Effector CD4-positive, alpha-beta T cell (primary cell): ENCODE measurements at regions not wholly inside any gene's neighbourhood (a gene's known extent, or its start where the extent isn't known, plus 50 kb on each side); places are given as distances from the start of the nearest gene placed in this dataset.

ENCODE experiments used
- DNase-seq: peaks from one replicate; pipeline ENCODE4 v3.0.0-alpha.2; 2020

DNA sequence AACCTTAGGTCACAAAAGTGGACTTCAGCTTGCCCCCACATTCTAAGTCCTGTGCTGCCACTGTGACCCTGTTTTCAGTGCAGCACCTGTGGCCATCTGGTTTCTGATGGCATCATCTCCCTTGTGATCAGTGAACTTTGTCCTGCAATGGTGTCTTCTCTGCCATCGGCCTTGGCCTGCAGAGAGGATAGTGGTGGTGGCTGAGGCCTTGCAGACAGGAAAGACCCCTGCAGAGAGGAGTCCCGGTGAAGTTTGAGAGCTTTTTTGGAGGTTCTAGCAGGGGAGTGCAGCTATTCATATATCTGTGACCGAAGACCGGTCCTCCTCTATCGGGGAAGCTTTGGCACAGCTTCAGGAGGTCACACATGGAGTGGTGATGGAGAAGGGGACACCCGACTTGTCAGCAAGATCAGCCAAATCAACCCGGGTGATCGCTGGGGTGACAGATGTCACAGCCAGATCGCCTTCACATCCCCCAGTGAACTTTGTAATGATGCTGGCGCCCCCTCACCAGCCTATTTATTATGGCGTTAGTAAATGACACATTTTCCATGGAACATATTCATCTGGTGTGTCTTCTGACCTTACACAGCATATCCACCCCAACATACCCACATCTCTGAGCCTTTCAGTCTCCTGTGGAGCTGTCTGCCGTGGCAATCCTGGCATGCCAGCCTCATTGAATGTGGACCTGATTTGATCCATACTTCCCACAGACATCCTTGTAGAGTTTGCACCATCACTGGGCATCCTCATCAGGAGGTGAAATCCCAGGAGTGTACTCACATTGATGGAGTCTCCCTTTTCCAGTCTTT is 136.1 kb downstream of the PAPOLA start:
- DNase-seq, result no peak

DNA sequence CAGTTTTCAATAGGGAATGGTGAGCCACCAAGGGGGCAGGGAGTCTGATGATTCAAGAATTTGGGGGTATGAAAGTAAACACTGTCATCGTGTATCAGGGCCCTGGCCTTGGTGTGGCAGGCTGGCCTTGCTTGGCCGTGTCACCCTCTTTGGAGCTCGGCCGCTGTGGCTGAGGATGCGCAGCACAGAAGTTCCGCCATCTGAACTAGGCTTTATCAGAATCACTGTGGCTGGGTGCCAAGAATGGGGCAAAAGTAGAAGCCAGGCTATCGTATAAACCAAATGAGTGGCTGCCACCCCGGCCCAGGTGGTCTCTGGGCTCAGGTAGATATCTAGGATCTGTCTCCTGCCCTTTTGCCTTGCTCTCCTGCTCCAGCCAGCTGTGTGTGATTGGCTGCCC is 137.4 kb downstream of the PAPOLA start:
- DNase-seq, result no peak

DNA sequence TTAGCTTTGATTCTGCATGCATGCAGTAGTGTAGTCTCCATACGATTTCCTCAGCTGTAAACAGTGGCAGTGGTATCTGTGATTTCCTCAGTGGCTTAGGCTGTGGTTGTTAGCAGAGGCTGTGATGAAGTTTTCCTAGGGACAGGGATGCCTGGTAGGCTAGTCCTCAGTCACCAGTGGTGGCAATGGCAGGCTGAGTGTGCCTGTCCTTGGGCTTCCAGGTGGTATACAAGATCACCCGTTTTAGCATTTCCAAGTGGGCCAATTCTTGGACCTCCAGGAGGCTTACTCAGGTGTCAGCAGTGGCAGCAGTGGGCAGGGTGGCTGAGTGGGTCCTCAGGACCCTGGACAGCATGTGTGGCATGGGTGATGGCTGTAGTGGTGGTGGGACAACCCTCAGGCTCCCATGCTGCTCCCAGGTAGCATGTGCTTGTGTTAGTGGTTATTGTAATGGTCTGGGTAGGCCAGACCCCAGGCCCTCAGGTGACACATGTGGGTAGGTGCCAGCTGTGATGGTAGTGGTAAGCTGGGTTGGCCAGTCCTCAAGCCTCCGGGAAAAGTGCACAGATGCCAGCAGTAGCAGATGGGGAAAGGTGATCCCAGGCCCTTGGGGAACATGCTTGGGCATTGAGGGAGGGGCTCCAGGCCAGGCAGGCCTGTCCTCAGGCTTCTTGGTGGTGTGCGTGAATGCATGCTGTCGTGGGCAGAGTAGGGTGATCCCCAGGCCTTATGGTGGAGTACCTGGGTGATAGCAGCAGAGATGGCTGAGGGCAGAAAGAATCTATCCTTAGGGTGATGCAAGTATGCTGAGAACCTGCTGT is 146.5 kb downstream of the PAPOLA start:
- no peak for DNase-seq

DNA sequence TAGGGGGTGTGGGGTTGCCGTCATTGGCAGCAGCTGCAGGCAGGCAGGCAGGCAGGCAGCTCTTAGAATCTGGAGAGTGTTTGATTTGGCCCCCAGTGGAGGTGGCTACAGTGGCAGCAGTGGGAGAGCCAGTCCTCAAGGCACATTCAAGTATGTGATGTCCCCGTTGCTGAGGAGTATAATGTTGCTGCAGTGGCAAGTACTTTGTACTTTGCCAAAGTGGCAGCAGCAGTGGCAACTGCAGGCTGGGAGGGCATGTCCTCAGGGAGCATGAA is 147.1 kb downstream of the PAPOLA start:
- DNase-seq, result no peak

DNA sequence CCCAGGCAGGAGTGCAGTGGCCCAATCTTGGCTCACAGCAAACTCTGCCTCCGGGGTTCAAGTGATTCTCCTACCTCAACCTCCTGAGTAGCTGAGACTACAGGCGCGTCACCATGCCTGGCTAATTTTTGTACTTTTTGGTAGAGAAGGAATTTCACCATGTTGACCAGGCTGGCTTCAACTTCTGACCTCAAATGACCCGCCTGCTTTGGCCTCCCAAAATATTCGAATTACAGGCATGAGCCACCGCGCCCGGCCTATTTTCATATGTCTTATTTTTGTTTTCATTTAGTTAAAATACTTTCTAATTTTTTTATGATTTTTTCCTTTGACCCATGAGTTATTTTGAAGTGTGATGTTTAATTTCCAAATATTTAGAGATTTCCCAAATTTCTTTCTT is 143.6 kb upstream of the VRK1 start:
- no peak for DNase-seq

DNA sequence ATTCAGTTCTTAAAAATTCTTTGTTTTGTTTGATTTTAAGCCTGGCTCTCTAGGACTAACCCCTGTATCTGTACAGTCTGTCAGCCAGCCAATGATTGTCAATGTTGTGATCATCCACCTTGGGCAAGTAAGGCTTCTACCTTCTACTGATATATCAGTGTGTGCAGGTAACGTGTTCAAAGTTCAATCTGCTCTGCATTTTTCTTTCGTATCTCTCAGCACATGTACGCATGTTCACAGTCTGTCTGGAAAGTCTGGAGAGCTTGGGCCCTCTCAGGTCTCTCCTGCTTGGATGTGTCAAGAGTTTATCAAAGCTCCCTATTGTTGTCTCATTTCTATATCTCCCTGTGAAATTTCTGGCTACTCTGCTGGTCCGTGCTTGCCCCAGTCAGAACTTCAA is 138.6 kb upstream of the VRK1 start:
- DNase-seq, result no peak

DNA sequence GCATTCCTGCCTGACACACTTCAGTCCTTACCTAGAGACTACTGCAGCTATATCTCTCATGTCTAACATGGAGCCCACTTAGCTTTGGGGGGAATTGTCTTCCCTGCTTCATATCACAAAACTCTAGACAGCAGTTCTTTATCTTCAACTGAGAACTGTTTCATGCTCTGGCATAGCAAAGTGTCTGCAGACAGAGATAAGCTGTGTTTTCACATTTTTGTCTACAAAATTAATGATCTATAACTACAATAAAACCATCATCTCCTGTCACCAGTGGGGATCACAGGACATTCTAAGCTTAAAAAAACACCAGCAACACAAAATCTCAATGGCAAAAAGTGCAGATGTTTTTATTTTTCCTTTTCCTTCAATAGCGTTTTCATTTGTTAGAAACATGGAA is 137.1 kb upstream of the VRK1 start:
- DNase-seq, result no peak

DNA sequence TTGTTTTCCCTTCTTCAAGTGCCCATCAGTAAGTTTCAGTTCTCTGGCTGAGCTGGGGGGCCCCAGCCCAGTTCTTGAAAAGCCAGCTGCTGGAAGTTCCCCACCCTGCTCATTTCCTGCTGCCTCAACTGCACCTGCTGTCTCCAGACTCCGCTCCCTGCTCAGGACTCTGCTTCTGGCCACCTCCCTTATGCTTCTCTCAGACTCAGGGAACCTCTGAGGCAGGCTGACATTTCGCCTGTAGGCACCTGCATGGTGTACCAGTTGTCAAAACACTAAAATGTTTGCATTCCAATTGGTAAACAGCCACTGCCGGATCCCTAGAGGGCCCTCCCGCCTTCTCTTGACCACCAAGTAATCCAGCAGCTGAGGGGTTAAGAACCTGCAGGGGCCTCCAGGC is 136.5 kb upstream of the VRK1 start:
- no peak for DNase-seq

DNA sequence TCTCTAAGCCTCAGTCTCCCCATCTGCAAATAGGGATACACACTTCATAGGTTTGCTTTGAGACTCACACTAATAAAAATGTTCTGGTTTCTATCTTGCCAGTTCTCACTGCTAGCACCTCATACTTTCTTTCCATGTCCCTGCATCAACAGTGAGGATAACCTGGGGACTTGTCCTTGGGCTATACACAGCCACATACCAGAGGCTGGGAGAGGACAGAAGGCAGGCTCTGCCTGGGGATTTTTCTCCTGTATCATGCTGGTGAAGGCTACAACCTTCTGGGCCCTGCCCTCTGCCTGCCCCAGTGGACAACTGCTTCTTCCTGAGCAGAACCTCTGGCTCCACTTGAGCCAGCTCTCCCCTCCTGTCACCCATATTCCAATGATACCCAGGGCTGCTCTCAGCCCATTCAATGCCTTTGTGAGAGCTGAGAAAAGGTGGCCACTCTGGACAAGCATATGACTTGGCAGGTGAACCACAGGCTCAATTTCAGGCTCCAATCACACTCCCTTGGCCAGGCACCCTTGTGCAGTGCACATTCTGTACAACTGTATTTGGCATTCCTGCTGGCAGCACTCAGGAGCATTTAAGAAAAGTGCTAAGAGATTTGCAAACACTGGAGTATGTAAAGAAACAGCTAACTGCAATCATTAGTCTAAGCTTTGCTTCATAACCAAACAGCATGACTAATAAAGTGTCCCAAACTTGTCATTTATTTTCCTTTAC is 135.8 kb upstream of the VRK1 start:
- no peak for DNase-seq

DNA sequence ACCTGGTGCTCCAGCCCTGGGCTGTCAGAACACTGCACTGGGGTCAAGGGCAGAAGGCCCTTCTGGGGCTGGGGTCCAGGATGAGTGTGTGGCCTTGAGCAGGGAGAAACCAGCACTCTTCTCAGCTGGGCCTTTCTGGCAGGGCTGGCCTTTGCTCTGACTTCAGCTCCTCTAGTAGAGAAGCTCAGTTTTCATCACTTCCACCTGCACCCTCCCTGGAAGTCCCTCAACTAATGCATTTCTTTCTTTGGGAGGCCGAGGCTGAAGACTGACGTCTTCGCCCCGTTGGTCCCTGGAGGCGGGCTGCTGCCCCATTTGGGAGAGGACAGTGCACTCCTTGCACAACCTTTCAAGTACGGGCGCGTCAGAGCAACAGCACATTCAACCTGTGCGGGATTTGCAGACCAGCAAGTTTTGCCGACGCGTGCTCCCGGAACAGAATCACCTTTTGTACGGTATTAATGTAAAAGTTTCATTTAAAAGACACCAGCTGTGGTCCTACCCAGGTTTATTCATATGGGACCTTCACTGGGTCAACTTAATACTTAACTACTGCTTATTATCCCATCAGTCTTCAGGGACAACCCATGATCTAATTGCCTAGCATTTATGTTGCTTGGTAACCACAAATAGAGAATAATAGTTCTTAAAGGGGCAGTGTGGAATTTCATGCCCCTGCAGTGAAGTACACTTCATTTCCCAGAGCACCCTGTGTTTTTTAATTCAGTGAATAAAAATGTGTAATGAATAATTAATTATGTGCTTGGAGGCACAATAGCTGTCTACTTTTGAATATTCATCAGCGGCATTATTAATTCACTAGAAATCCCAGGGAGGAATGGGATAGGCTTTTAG is 134.8 kb upstream of the VRK1 start:
- no peak for DNase-seq

DNA sequence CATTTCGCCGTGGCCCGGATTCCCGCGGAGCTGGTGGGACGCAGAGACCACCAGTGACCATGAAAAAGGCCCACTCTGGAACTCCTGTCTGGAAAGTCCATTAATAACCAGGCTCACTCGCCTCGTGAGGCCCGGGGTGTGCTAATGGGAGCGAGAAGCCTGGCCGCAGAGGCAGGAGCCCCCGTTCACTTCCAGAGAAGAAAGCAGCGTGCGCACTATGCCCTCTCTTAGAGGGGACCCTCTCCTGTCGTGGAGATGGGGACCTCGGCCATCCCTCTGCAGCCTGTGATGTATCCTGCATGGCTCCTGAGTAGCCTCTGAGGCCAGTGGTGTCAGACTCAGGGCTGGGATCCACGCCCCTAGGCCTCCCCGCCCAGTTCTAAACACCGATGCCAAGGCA is 134.1 kb upstream of the VRK1 start:
- no peak for DNase-seq

DNA sequence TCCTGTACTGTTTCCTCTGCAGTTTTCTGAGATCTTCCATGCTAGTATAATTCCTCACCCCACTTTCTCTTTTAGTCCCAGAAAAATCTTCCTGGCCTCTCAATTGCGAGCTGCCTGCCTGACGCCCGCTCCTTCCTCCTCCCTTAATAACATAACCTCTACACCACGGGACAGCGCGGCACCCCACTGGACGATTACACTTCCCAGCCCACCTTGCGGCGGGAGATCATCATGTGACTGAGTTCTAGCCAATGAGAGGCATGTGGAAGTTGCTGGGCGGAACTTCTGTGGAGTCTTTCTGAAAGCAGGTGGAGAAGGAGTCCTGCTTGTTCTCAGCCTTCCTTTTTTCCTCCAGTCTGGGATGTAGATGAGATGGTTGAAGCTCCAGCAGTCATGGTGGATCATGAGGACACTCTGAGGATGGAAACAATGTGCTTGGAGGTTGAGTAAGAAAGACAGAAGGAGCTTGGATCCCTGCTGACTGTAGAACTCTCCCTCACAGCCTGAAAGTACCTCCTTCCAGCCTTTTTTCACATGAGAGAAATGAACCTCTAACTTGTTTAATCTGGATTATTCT is 133.6 kb upstream of the VRK1 start:
- DNase-seq, result no peak

DNA sequence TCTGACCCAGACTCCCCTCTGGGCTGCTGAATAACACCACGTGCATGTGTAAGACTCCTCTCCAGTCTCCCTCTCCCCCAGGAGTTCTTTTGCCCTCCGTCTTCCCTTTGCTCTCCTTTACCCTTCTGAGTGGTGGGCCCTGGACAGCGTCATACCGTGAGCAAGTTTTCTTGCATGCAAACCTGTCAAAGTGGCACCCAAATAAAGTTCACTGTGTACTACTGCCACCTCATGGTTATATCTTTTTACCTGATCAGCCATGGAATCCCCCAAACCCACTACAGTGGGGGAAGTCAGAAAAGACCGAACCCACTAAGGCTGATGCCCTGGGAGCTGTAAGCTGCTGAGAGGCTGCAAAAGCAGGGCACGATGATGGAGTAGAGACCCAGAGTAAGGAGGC is 131.1 kb upstream of the VRK1 start:
- DNase-seq, result no peak

DNA sequence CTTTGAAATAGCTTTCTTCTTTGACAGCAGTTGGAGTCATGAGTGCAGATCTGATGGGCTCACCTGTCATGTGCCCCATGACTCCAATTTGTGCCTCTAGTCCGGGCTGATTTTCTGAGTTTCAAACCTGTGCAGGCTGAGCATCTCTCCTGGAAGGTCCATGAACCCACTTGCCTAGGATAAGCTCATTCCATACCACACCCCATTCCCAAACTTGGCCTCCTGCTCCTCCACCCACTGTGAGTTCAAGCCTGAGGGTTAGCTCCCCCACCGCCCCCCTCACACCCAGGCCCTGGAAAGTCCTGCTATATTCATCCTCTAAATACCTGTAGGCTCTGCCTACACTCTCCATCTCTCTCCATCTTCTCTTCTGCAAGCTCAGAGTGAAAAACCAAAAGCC is 126.8 kb upstream of the VRK1 start:
- no peak for DNase-seq

DNA sequence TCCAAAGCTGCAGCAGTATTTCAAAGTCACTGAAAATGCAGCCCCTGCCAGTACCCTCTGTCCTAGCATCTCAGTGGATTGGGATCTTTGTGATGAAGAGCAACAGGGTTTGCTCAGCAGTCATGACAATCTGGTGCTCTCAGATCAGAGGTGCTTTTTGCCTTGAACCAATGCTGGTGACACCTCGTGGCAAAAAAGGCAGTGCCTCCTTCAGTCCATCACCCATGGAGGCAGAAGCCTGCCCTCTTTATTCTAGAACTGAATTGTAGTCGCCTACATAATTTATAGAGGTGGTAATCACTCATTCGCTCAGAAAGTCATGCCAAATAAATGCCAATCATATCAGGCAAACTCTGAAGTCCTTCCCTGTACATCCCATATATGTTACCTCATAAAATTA is 126.0 kb upstream of the VRK1 start:
- DNase-seq, result no peak

DNA sequence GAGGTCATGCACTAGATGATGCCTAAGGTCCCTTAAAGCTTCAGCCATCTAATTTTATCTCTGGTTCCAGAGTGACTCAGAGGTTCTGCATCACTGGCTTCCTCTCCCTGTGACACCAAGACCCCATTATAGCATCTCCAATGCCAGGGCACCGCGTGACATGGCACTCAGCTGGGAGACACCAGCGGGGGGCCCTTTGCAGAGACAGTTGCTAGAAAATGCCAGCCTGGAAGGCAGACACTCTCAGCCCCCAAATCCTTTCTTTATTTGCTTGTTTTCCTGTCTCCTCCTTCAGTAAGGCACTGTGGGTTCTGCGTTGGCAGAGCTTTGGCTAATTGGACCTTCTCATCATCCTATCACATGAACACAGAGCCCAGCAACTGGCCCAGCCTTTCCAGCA is 123.5 kb upstream of the VRK1 start:
- no peak for DNase-seq

DNA sequence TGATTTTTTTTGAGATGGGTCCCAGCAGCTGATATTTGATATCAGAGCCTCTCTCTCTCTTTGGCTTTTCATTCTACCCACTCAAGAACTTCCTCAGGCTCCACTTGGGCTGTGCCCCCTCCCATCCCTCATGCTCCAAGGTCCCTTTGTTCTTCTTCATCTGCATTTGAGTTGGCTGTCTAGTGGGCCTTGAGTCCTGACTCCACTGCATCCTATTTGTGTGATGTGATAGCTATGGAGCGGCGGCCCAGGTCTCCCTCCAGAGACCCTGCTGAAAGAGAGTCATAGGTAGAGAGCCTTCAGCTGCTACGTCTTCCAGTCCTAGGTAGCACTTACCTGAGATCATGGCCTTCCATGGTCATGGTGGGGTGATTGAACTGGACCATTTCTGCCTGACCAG is 123.1 kb upstream of the VRK1 start:
- no peak for DNase-seq

DNA sequence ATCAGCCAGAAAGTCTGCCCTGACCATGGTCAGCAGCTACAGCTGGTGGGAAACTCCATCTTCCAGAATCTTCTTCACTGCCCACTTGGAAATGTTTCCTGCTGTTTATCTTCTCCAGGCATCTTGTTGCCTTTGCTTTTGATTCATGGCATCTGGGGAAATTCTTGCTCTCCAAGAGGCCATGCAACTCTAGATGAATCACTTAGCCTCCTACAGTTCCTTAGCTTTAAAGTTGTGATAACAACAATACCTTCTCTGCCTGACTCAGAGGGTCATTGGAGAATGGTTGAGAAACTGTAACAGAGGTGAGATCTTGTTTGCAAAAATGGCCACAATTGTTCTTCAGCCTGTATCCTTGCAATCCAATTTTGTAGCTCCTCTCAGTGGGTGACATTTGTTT is 121.0 kb upstream of the VRK1 start:
- DNase-seq, result no peak

DNA sequence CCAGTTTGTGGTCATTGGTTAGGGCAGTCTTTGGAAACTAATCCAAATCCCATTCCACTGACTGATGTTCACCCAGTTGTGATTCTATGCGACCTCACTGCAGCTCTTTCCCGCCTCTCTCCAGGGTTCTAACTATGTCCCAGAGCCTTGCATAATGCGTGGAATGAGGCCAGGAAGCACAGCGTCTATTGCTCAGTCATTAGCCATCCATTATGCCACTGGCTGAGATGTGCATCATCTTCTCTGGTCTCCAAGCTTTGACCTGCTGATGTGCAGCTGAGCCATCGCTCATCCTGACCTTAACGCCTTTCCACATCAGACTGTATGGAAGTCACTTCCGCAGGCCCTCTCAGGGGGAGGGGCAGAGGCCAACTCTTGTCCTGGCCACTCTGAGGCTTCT is 115.4 kb upstream of the VRK1 start:
- no peak for DNase-seq

DNA sequence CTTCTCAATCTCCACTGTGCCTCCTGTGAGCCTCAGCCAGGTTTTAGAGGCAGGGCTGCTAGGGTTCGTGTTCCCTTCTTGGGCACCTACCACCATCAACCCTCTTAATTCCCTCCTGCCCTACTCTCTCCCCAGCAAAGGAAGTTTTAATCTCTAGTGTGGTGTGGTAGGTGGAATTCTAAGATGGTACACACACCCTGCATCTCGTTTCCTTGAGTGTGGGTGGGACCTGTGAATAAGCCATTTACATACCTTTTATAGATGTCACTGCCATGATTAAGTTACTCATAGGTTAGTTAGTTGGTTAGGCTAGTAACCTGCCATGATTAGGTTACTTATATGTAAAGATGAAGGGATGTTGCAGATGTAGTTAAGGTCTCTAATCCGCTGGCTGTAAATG is 114.8 kb upstream of the VRK1 start:
- DNase-seq, result no peak

DNA sequence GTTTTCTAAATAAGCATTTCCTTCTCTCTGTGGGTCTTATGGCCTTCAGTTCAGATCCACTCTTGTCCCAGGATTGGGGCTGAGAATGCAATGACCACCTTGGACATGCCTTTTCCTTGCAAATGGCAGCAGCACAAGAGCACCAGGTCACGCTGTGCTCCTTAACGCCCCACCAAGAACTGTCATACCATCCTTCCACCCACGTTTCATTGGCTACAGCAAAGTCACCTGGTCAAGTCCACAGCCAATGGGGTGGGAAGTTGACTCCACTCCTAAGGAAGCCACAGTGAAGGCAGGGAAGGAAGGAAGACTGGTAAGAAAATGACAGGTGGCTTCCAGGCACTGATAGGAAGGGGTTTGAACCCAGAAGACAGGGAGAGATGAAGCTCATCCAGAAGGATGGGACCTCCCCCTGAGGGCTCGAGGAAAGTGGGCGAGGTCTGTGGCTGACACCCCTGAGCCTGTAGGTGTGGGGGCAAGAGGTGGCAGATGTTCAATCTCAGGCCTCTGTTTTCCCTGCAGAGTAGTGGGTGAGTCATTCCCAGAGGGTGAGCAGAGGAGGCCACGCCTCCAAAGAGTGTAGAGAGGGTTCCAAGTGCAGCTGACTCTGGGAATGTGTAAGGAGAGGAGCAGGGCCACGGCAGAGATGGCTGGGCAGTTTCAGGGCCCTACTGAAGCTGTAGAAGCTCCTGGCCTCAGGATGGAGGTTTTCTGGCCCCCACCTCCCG is 113.5 kb upstream of the VRK1 start:
- DNase-seq, result no peak

DNA sequence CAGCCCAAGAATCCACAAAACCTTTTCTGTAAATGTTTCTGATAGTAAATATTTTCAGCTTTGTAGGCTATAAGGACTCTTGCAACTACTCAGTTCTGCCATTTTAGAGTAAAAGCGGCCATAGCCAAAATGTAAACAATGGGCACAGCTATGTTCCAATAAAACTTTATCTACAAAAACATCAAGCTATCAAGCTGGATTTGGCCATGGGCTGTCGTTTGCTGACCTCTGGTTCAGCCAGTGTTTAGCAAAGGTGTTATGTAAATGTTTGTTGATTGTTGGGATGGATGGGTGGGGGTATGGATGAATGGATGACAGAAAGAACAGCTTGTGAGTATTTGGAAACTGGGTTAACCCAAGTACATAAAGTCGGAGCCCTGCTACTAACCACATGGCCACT is 111.1 kb upstream of the VRK1 start:
- DNase-seq, result no peak
